ENCODE measurements at regions not wholly inside any gene's neighbourhood (a gene's known extent, or its start where the extent isn't known, plus 50 kb on each side); places are given as distances from the start of the nearest gene placed in this dataset.

DNA sequence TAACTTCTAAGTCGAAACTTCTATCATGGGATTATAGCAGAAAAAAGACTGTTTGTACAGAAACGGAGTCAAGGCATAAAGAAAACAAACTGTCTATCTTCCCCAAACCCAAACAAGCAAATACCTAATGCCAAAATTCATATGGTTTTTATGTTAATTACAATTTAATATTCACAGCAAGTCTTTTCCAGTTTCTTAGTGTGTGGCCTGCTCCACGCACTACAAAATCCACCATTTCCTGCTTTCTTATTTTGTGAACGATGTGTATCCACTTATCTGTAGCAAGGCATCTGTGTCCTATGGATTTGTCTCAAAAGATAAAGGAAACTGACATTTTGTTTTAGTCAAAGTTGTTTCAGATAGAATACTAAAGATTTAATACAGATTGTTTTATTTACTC is 588.0 kb upstream of the CCDC54 start:
- H3K4me1 ChIP-seq (ENCODE audit: control insufficient read depth, insufficient read depth, low read length), result peaks cover 6% of the 10 kb centered on the region
- no peak overlapping the region for H3K9ac ChIP-seq (ENCODE audit: low read length)
- H3K27me3 ChIP-seq (replicated peaks; ENCODE audit: control insufficient read depth, insufficient read depth, low read length), result no peaks in the 10 kb centered on the region
- no peaks in the 10 kb centered on the region for H3K9me3 ChIP-seq (ENCODE audit: control insufficient read depth, low read length)
- no peak for DNase-seq (ENCODE audit: low read depth)
- no peaks in the 10 kb centered on the region for H3K36me3 ChIP-seq (ENCODE audit: control insufficient read depth, insufficient read depth, low read length, severe bottlenecking)
- H3K4me3 ChIP-seq (ENCODE audit: low read length), result no peak overlapping the region

DNA sequence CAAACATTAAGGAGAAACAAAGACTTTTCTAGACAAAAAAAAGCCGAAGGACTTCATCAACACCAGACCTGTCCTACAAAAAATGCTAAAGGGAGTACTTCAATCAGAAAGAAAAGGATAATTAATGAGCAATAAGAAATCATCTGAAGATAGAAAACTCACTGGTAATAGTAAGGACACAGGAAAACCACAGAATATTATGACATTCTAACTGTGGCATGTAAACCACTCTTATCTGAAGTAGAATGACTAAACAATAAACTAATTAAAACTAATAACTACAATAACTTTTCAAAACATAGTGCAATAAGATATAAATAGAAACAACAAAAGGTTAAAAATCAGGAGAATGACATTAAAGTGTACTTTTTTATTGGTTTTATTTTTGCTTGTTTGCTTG is 584.5 kb upstream of the CCDC54 start:
- H3K4me1 ChIP-seq (ENCODE audit: control insufficient read depth, insufficient read depth, low read length), result peaks cover 11% of the 10 kb centered on the region
- no peaks in the 10 kb centered on the region for H3K27me3 ChIP-seq (replicated peaks; ENCODE audit: control insufficient read depth, insufficient read depth, low read length)
- H3K4me3 ChIP-seq (ENCODE audit: low read length), result no peak overlapping the region
- H3K36me3 ChIP-seq (ENCODE audit: control insufficient read depth, insufficient read depth, low read length, severe bottlenecking), result no peaks in the 10 kb centered on the region
- H3K9me3 ChIP-seq (ENCODE audit: control insufficient read depth, low read length), result no peaks in the 10 kb centered on the region
- no peak for DNase-seq (ENCODE audit: low read depth)
- H3K9ac ChIP-seq (ENCODE audit: low read length), result no peak overlapping the region

DNA sequence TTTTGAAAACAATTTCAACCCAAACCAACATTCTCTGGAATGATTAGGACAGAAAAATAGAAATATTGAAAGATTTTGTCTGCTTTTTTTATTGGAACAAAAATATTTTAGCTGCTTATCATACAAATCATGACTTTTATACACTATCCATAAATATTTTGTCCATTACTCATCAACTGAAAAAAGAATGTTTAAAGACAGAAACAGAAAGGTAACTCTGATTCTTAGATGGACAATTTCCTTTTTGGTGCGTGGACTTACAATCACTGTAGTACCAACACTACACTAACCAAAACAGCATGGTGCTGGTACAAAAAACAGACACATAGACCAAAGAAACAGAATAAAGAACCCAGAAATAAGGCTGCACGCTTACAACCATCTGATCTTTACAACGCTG is 582.8 kb upstream of the CCDC54 start:
- H3K4me1 ChIP-seq (ENCODE audit: control insufficient read depth, insufficient read depth, low read length), result peaks cover 11% of the 10 kb centered on the region
- H3K4me3 ChIP-seq (ENCODE audit: low read length), result peak overlapping the region; percentile 26
- DNase-seq (ENCODE audit: low read depth), result no peak
- H3K9ac ChIP-seq (ENCODE audit: low read length), result peak overlapping the region; percentile 52
- H3K27me3 ChIP-seq (replicated peaks; ENCODE audit: control insufficient read depth, insufficient read depth, low read length), result no peaks in the 10 kb centered on the region
- no peaks in the 10 kb centered on the region for H3K36me3 ChIP-seq (ENCODE audit: control insufficient read depth, insufficient read depth, low read length, severe bottlenecking)
- H3K9me3 ChIP-seq (ENCODE audit: control insufficient read depth, low read length), result no peaks in the 10 kb centered on the region

DNA sequence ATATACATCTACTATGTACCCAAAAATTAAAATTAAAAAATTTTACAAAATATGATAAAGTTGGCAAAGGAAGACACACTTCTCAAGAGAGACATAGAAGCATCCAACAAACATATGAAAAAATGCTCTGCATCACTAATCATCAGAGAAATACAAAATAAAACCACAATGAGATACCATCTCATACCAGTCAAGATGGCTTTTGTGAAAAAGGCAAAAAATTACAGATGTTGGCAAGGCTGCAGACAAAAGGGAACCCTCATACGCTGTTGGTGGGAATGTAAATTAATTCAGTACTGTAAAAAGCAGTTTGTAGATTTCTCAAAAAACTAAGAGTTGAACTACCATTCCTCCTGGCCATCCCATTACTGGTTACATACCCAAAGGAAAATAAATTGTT is 581.7 kb upstream of the CCDC54 start:
- H3K4me3 ChIP-seq (ENCODE audit: low read length), result no peak overlapping the region
- H3K9me3 ChIP-seq (ENCODE audit: control insufficient read depth, low read length), result no peaks in the 10 kb centered on the region
- no peak for DNase-seq (ENCODE audit: low read depth)
- no peak overlapping the region for H3K9ac ChIP-seq (ENCODE audit: low read length)
- H3K4me1 ChIP-seq (ENCODE audit: control insufficient read depth, insufficient read depth, low read length), result peaks cover 11% of the 10 kb centered on the region
- no peaks in the 10 kb centered on the region for H3K36me3 ChIP-seq (ENCODE audit: control insufficient read depth, insufficient read depth, low read length, severe bottlenecking)
- H3K27me3 ChIP-seq (replicated peaks; ENCODE audit: control insufficient read depth, insufficient read depth, low read length), result no peaks in the 10 kb centered on the region

DNA sequence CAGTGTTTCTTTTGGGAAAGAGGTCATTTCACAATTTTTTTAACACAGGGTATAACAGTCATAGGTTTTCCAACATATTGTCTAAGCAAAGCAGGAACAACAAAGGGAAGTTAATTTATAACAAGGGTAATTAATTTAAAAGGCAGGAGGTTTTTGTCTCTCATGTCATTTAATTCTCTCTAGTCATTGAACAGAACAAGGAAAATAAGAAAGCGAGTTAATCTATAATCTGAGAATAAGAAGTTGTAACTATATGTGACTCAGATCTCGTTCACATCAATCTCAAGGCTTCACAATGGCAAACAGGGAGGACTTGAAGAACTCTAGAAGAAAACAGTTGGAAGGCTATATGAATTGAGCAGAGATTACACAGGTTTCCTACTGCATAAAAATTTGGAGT is 579.8 kb upstream of the CCDC54 start:
- Histone ChIP-seq H3K4me1 (ENCODE audit: control insufficient read depth, insufficient read depth, low read length) (peaks cover 11% of the 10 kb centered on the region), H3K27me3 (replicated peaks; ENCODE audit: control insufficient read depth, insufficient read depth, low read length) (no peaks in the 10 kb centered on the region), H3K9me3 (ENCODE audit: control insufficient read depth, low read length) (no peaks in the 10 kb centered on the region), H3K9ac (ENCODE audit: low read length) (no peak overlapping the region), H3K4me3 (ENCODE audit: low read length) (no peak overlapping the region), H3K36me3 (ENCODE audit: control insufficient read depth, insufficient read depth, low read length, severe bottlenecking) (no peaks in the 10 kb centered on the region)
- no peak for DNase-seq (ENCODE audit: low read depth)

DNA sequence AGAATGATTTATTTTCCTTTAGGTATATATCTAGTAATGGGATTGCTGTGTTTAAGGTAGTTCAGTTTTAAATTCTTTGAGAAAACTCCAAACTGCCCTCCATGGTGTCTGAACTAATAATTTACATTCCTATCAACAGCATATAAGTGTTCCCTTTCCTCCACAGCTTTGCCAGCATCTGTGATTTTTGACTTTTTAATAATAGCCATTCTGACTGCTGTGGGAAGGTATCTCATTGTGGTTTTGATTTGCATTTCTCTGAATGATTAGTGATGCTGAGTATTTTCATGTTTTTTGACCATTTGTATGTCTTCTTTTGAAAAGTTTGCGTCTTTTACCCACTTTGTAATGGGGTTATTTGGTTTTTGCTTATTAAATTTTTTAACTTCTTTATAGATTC is 571.6 kb upstream of the CCDC54 start:
- no peaks in the 10 kb centered on the region for H3K27me3 ChIP-seq (replicated peaks; ENCODE audit: control insufficient read depth, insufficient read depth, low read length)
- no peak overlapping the region for H3K9ac ChIP-seq (ENCODE audit: low read length)
- H3K4me3 ChIP-seq (ENCODE audit: low read length), result no peak overlapping the region
- H3K9me3 ChIP-seq (ENCODE audit: control insufficient read depth, low read length), result no peaks in the 10 kb centered on the region
- peaks cover 22% of the 10 kb centered on the region for H3K4me1 ChIP-seq (ENCODE audit: control insufficient read depth, insufficient read depth, low read length)
- no peaks in the 10 kb centered on the region for H3K36me3 ChIP-seq (ENCODE audit: control insufficient read depth, insufficient read depth, low read length, severe bottlenecking)
- DNase-seq (ENCODE audit: low read depth), result no peak

DNA sequence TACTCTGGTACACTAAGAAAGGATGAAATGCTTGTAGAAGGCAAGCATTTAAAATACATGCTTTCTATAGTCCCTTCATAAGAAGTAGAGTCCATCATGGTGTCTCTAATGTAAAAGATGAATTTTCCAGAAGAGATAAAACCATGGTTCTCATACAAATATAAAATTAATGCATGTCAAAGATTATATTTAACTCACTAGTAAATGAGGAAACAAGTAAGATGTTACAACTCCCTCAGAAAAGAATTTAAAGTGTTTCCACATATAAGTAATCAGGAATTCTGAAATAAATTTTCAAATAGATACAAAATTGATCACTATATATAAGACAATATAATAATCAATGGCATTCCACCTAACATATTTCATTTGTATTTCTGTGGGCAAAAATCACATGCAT is 570.3 kb upstream of the CCDC54 start:
- no peaks in the 10 kb centered on the region for H3K27me3 ChIP-seq (replicated peaks; ENCODE audit: control insufficient read depth, insufficient read depth, low read length)
- H3K4me3 ChIP-seq (ENCODE audit: low read length), result no peak overlapping the region
- H3K9me3 ChIP-seq (ENCODE audit: control insufficient read depth, low read length), result no peaks in the 10 kb centered on the region
- H3K4me1 ChIP-seq (ENCODE audit: control insufficient read depth, insufficient read depth, low read length), result peaks cover 30% of the 10 kb centered on the region
- no peaks in the 10 kb centered on the region for H3K36me3 ChIP-seq (ENCODE audit: control insufficient read depth, insufficient read depth, low read length, severe bottlenecking)
- no peak overlapping the region for H3K9ac ChIP-seq (ENCODE audit: low read length)
- no peak for DNase-seq (ENCODE audit: low read depth)

DNA sequence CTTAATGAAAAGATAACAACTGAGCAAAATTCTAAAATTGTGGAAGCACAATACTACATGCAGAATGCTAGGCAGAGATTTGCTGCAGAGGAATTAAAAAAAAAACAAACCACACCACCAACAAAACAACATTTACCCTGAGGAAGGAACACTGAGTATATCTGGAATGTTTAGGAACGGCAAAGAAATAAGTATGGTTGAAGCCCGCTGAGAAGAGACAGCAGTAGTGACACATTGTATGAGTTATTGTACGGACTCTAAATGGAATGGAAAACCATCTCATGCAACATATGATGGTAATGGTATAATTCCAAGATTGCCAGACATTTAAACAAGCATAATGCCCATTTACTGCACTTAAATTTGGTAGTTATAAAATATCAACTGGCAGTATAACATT is 568.2 kb upstream of the CCDC54 start:
- no peak overlapping the region for H3K9ac ChIP-seq (ENCODE audit: low read length)
- DNase-seq (ENCODE audit: low read depth), result no peak
- H3K4me3 ChIP-seq (ENCODE audit: low read length), result no peak overlapping the region
- no peaks in the 10 kb centered on the region for H3K36me3 ChIP-seq (ENCODE audit: control insufficient read depth, insufficient read depth, low read length, severe bottlenecking)
- no peaks in the 10 kb centered on the region for H3K9me3 ChIP-seq (ENCODE audit: control insufficient read depth, low read length)
- peaks cover 38% of the 10 kb centered on the region for H3K4me1 ChIP-seq (ENCODE audit: control insufficient read depth, insufficient read depth, low read length)
- H3K27me3 ChIP-seq (replicated peaks; ENCODE audit: control insufficient read depth, insufficient read depth, low read length), result no peaks in the 10 kb centered on the region

DNA sequence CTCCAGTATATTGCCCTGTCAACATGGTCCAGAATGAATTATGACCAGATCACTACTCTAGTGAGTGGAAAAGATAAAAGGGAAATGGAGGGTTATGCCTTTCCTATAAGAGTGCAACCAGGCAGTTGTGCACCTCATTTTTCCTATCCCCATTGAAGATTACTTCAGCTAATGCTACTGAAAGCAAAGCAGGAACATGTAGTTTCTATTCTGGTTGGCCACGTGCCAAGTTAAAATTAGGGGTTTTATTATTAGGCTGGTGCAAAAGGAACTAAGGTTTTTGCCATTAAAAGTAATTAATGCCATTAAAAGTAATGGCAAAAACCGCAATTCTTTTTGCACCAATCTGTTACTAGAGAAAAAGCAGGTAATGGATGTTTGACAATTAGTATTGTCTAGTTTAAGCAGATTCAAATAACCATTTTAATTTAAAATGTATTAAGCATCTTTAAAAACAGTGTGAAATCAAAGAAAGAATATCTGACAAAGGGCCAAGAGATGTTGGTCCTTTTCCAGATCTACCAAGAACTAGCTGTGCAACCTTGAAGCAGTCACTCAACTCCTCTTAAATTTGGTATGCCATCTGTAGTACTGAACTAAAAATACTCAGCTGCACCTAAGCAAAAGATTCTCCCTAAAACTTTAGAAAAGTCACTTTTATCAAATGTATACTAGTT is 567.5 kb upstream of the CCDC54 start:
- Histone ChIP-seq H3K9me3 (ENCODE audit: control insufficient read depth, low read length) (no peaks in the 10 kb centered on the region), H3K27me3 (replicated peaks; ENCODE audit: control insufficient read depth, insufficient read depth, low read length) (no peaks in the 10 kb centered on the region), H3K4me1 (ENCODE audit: control insufficient read depth, insufficient read depth, low read length) (peaks cover 45% of the 10 kb centered on the region), H3K9ac (ENCODE audit: low read length) (no peak overlapping the region), H3K36me3 (ENCODE audit: control insufficient read depth, insufficient read depth, low read length, severe bottlenecking) (no peaks in the 10 kb centered on the region), H3K4me3 (ENCODE audit: low read length) (no peak overlapping the region)
- DNase-seq (ENCODE audit: low read depth), result no peak

DNA sequence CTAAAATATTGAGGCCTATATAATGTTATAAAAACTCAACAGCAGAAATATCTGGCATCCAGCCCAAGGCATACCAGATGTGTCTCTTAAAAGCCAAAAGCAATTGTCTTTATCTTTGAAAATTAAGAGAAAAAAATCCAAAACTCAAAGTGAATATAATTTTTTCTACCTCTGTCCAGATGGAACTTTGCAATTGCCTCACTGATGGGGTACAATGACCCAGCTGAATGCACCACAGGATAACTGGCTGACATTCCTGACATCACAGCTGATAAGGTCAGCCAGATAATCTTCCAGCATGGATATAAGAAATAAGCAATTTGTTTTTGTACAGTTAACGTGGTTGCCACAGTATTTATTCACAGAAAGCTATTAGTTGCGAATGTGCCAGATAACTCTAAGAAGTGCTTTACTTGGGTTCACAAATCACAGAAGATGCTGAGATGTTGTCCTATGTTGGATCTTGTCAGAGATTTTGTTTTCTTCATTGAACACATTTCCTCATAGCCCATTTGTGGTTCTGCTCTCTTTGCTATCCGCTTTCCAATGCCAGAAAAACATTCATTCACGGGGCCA is 566.9 kb upstream of the CCDC54 start:
- no peak overlapping the region for H3K4me3 ChIP-seq (ENCODE audit: low read length)

DNA sequence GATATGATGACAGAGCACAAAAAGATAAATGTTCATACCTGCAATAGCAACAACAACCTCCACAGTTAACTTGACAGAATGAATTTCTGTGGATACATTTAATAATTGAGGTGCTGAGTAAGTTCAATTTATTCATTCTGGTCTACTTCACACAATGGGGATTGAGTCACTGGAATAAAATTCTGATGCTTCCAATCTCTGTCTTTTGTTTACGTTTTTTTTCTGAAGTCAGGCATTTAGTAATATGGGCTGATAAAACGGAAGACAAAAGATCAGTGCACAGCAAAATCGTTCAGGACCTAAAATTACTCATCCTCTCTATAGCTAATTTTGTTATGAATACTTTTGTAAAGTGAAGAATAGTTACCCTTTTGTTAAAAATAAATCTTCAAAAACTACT is 565.9 kb upstream of the CCDC54 start:
- Histone ChIP-seq H3K36me3 (ENCODE audit: control insufficient read depth, insufficient read depth, low read length, severe bottlenecking) (no peaks in the 10 kb centered on the region), H3K9ac (ENCODE audit: low read length) (no peak overlapping the region), H3K27me3 (replicated peaks; ENCODE audit: control insufficient read depth, insufficient read depth, low read length) (no peaks in the 10 kb centered on the region), H3K4me1 (ENCODE audit: control insufficient read depth, insufficient read depth, low read length) (peaks cover 45% of the 10 kb centered on the region), H3K9me3 (ENCODE audit: control insufficient read depth, low read length) (no peaks in the 10 kb centered on the region), H3K4me3 (ENCODE audit: low read length) (no peak overlapping the region)
- DNase-seq (ENCODE audit: low read depth), result peak; percentile 45

More for the DNA sequence above, 566.9 kb upstream of the CCDC54 start:
- Histone ChIP-seq H3K27me3 (replicated peaks; ENCODE audit: control insufficient read depth, insufficient read depth, low read length) (no peaks in the 10 kb centered on the region), H3K9me3 (ENCODE audit: control insufficient read depth, low read length) (no peaks in the 10 kb centered on the region), H3K36me3 (ENCODE audit: control insufficient read depth, insufficient read depth, low read length, severe bottlenecking) (no peaks in the 10 kb centered on the region), H3K9ac (ENCODE audit: low read length) (no peak overlapping the region), H3K4me1 (ENCODE audit: control insufficient read depth, insufficient read depth, low read length) (peaks cover 45% of the 10 kb centered on the region)
- peak; percentile 34 for DNase-seq (ENCODE audit: low read depth)

DNA sequence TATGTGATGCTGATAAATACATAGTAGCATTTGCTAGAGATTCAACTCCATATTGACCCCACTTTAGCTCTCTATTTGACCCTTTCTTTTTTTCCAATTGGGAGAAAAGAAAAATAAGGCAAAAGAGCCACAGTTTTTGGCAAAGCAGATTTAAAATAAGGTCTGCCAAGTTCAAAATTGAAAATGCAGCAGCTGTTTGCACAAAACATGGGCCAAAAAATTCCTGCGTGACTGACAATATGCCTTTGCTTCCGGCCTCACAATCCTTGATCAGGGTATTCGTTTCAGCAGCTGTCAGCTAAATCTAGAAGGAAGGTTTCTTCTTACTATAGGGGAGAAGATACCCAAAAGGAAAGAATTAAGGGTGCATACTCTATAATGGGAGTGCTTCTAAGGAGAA is 563.5 kb upstream of the CCDC54 start:
- no peak overlapping the region for H3K4me3 ChIP-seq (ENCODE audit: low read length)
- H3K36me3 ChIP-seq (ENCODE audit: control insufficient read depth, insufficient read depth, low read length, severe bottlenecking), result no peaks in the 10 kb centered on the region
- no peaks in the 10 kb centered on the region for H3K9me3 ChIP-seq (ENCODE audit: control insufficient read depth, low read length)

More for the DNA sequence above, 563.5 kb upstream of the CCDC54 start:
- Histone ChIP-seq H3K4me1 (ENCODE audit: control insufficient read depth, insufficient read depth, low read length) (peaks cover 39% of the 10 kb centered on the region), H3K27me3 (replicated peaks; ENCODE audit: control insufficient read depth, insufficient read depth, low read length) (no peaks in the 10 kb centered on the region), H3K9ac (ENCODE audit: low read length) (no peak overlapping the region)
- DNase-seq (ENCODE audit: low read depth), result no peak
